Upper lobe of right lung (tissue), 1 donor: ENCODE measurements at regions not wholly inside any gene's neighbourhood (a gene's known extent, or its start where the extent isn't known, plus 50 kb on each side); places are given as distances from the start of the nearest gene placed in this dataset.

Experiments
- ATAC-seq: fragments of 200-7000 bp; cut with Tn5 transposase; one replicate; pipeline ENCODE4 v1.9.1; 2020; ENCODE audit warnings: mild to moderate bottlenecking, moderate library complexity
- DNase-seq: peaks from one replicate; pipeline ENCODE4 v3.0.0-alpha.2; 2020
- H3K27ac ChIP-seq: fragments of 200-600 bp; one replicate; pipeline ENCODE4 v1.8.0; 2022
- H3K27me3 ChIP-seq: fragments of 200-600 bp; one replicate; pipeline ENCODE4 v1.8.0; 2022; ENCODE audit warnings: mild to moderate bottlenecking
- H3K36me3 ChIP-seq: fragments of 200-600 bp; one replicate; pipeline ENCODE4 v1.8.0; 2022
- H3K4me1 ChIP-seq: fragments of 200-600 bp; one replicate; pipeline ENCODE4 v1.8.0; 2022
- H3K4me3 ChIP-seq: fragments of 200-600 bp; one replicate; pipeline ENCODE4 v1.8.0; 2022; ENCODE audit warnings: mild to moderate bottlenecking
- H3K9me3 ChIP-seq: fragments of 200-600 bp; one replicate; pipeline ENCODE4 v1.8.0; 2022
- CTCF ChIP-seq: fragments of 200-600 bp; IDR thresholded peaks from one replicate; pipeline ENCODE4 v1.8.0; 2022; ENCODE audit warnings: antibody characterized with exemption
- intact Hi-C: fragments of 100-400 bp; cut with DNase I; formaldehyde crosslinking; loops from one replicate; pipeline ENCODE4 v1.11.0; 2022
- donor health status: DM: no; HTN: yes; CAD: no; lungs with severe emphysema.

- H3K4me1 ChIP-seq, result no peaks in the 10 kb centered on the region
- no peaks in the 10 kb centered on the region for H3K36me3 ChIP-seq
- intact Hi-C loops, result no loop called here
- no peak for TF ChIP-seq CTCF
- ATAC-seq (no peak), DNase-seq (no peak)
- H3K4me3 ChIP-seq, result no peak overlapping the region
- no peak overlapping the region for H3K27ac ChIP-seq
- H3K27me3 ChIP-seq, result no peaks in the 10 kb centered on the region
- no peaks in the 10 kb centered on the region for H3K9me3 ChIP-seq
These were observed 580.0 kb downstream of the SOX6 start for GRCh38 chr11:15776366-15776765.

- no peak overlapping the region for H3K27ac ChIP-seq
- ATAC-seq (no peak), DNase-seq (no peak)
- no peaks in the 10 kb centered on the region for H3K36me3 ChIP-seq
- no peaks in the 10 kb centered on the region for H3K9me3 ChIP-seq
- no peak overlapping the region for H3K4me3 ChIP-seq
- no peaks in the 10 kb centered on the region for H3K27me3 ChIP-seq
- intact Hi-C loops, result no loop called here
- H3K4me1 ChIP-seq, result no peaks in the 10 kb centered on the region
- TF ChIP-seq CTCF, result no peak
These were observed 576.8 kb downstream of the SOX6 start for GRCh38 chr11:15779518-15779917.

- no peak for ATAC-seq
- no peak for TF ChIP-seq CTCF
- H3K4me1 ChIP-seq, result no peaks in the 10 kb centered on the region
- intact Hi-C loops, result no loop called here
- DNase-seq, result no peak
- no peaks in the 10 kb centered on the region for H3K9me3 ChIP-seq
- H3K27ac ChIP-seq, result no peak overlapping the region
- no peak overlapping the region for H3K4me3 ChIP-seq
- no peaks in the 10 kb centered on the region for H3K36me3 ChIP-seq
- no peaks in the 10 kb centered on the region for H3K27me3 ChIP-seq
These were observed 576.0 kb downstream of the SOX6 start for GRCh38 chr11:15780382-15780781.

GRCh38 chr11:15780837-15781236 lies 575.5 kb downstream of the SOX6 start:
- ATAC-seq (no peak), DNase-seq (no peak)
- Histone ChIP-seq H3K36me3 (no peaks in the 10 kb centered on the region), H3K4me3 (no peak overlapping the region), H3K27ac (no peak overlapping the region), H3K9me3 (no peaks in the 10 kb centered on the region), H3K27me3 (no peaks in the 10 kb centered on the region), H3K4me1 (no peaks in the 10 kb centered on the region)
- TF ChIP-seq CTCF, result no peak
- intact Hi-C loops, result no loop called here

- Histone ChIP-seq H3K4me3 (no peak overlapping the region), H3K36me3 (no peaks in the 10 kb centered on the region), H3K27ac (no peak overlapping the region), H3K27me3 (no peaks in the 10 kb centered on the region), H3K9me3 (no peaks in the 10 kb centered on the region), H3K4me1 (no peaks in the 10 kb centered on the region)
- no peak for TF ChIP-seq CTCF
- intact Hi-C loops, result no loop called here
- ATAC-seq, result no peak
- no peak for DNase-seq
These were observed 572.7 kb downstream of the SOX6 start for GRCh38 chr11:15783619-15784018.
